HG02870 (cell line): ENCODE measurements at regions not wholly inside any gene's neighbourhood (a gene's known extent, or its start where the extent isn't known, plus 50 kb on each side); places are given as distances from the start of the nearest gene placed in this dataset.

ENCODE experiments used
- ATAC-seq: cut with Tn5 transposase; IDR thresholded peaks from one replicate; pipeline ENCODE4 v1.9.1; 2021; ENCODE audit warnings: mild to moderate bottlenecking, moderate library complexity; ENCODE audit not compliant: unreplicated experiment

- no peak for ATAC-seq
These were observed 87.3 kb upstream of the LRIG3 start for GRCh38 chr12:59007620-59008019.

- ATAC-seq = no peak
These were observed 85.1 kb upstream of the LRIG3 start for GRCh38 chr12:59005193-59005955.

- ATAC-seq = no peak
These were observed 84.2 kb upstream of the LRIG3 start for GRCh38 chr12:59004456-59004855.

DNA sequence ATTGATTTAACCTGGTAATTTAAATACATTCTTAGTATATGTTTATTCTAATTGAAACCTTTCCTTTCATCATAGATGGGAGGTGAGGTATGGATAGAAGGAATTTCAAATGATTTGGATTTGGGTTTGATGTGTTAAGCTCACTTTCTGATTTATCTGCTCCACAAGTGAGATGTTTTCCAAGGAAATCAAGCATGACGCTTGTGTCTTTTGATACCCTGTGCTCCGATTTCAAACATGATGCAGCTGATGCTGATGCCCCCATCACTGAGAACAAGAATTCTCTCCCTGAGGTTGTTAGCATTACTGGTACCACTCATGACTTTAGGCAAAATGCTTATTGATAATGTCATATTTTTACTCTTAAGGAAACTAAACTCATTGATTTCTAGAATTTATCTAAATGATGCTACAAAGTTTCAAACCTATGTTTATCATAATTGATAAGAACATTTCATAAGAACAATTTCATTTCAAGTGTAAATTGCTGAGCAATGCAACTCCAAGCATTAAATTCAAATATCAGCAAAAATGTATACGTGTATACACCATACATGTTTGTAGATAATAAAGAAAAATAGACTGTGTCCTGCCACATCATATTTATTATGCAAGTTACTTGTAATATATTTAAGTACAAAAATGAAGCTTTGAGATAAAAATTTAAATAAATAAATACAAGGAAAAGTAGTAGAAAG lies 75.5 kb upstream of the LRIG3 start:
- ATAC-seq = no peak

GRCh38 chr12:58988643-58989344 lies 68.5 kb upstream of the LRIG3 start:
- ATAC-seq = no peak

DNA sequence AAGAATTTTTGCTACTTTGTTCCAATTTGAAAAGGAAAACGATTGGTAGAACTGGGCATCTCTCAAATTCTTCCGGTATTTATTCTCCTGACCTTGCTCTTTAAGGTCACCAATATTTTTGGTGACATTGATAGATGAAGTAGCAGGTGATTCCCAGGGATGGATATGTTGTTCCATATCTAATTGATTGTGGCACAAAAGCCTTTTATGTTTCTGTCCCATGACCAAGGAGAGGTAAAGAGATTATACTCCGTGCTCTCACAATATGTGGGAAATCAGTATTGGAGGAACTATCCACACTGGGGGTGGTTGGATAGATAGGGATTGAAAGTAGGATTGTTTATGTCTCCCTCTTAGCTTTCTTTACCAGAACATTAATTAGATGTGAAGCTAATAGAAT lies 61.7 kb upstream of the LRIG3 start:
- ATAC-seq = no peak

GRCh38 chr12:58980768-58981167 lies 60.5 kb upstream of the LRIG3 start:
- ATAC-seq = no peak

GRCh38 chr12:58978717-58979116 lies 58.4 kb upstream of the LRIG3 start:
- ATAC-seq = no peak

DNA sequence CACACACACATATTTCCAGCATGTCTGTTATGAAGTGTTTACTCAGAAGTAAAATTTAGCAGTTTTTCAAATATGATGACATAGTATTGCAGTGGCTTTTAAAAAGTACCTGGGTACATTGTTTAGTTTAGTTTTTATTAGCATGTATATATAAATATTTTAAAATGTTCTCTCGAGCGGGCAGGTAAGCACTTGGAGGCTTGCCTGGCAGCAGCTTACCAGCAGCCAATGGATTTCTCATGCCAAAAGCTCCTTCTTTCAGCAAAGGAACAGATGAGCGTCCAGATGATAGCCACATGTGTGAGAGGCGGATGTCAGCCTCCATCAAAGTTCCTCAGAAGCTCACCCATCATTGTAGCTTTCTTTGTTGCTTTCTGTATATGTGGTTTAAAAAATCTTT lies 57.2 kb upstream of the LRIG3 start:
- no peak for ATAC-seq

- no peak for ATAC-seq
These were observed 55.8 kb upstream of the LRIG3 start for GRCh38 chr12:58976146-58976545.
